Naive thymus-derived CD4-positive, alpha-beta T cell (primary cell): ENCODE measurements at regions not wholly inside any gene's neighbourhood (a gene's known extent, or its start where the extent isn't known, plus 50 kb on each side); places are given as distances from the start of the nearest gene placed in this dataset.

Source experiments
- ATAC-seq: fragments of 150-1000 bp; cut with Tn5 transposase; 2 replicates; pipeline ENCODE4 v1.10.0; 2021; ENCODE audit warnings: mild to moderate bottlenecking, moderate library complexity
- CTCF ChIA-PET: fragments of 350-600 bp; sonication (Branson Sonifier 250); formaldehyde crosslinking; loops from one replicate; lab custom pipeline; 2021; ENCODE audit warnings: antibody characterized with exemption; lab: Charles Lee
- POLR2A ChIA-PET: fragments of 350-600 bp; sonication (Branson Sonifier 250); formaldehyde crosslinking; loops from one replicate; lab custom pipeline; 2021; ENCODE audit warnings: antibody characterized with exemption, inconsistent platforms; lab: Charles Lee
- DNase-seq, 9 donors: peaks; one replicate each; pipeline versions ENCODE4 v3.0.0 to v3.0.0-alpha.2; 2020 to 2022; ENCODE audit warnings: mixed read lengths in 1 of 9
- H3K27ac ChIP-seq: one replicate; pipeline ENCODE4 v1.7.0; 2013; ENCODE audit warnings: mild to moderate bottlenecking, low read depth, low read length, moderate library complexity
- H3K27me3 ChIP-seq, 2 donors: one replicate each; pipeline ENCODE4 v1.7.0; 2013; ENCODE audit warnings: low read length in 2 of 2, mild to moderate bottlenecking in 2 of 2, moderate library complexity in 2 of 2; ENCODE audit not compliant: control insufficient read depth in 2 of 2, insufficient read depth in 2 of 2
- H3K36me3 ChIP-seq, 3 experiments: 1 replicate in 2 of 3; 2 replicates in 1 of 3; pipeline ENCODE4 v1.7.0; 2013; ENCODE audit warnings: low read length in 3 of 3, mild to moderate bottlenecking in 3 of 3, moderate library complexity in 1 of 3; ENCODE audit not compliant: insufficient read depth in 3 of 3, control insufficient read depth in 2 of 3
- H3K4me1 ChIP-seq, 2 donors: one replicate each; pipeline ENCODE4 v1.7.0; 2013; ENCODE audit warnings: low read length in 2 of 2, mild to moderate bottlenecking in 2 of 2, moderate library complexity in 1 of 2; ENCODE audit not compliant: control insufficient read depth in 2 of 2, insufficient read depth in 2 of 2
- H3K4me3 ChIP-seq: 2 replicates; pipeline ENCODE4 v1.7.0; 2013; ENCODE audit warnings: mild to moderate bottlenecking, low read length
- H3K9me3 ChIP-seq, 3 experiments: 1 replicate in 2 of 3; 2 replicates in 1 of 3; pipeline ENCODE4 v1.7.0; 2013; ENCODE audit warnings: low read length in 3 of 3; ENCODE audit not compliant: control insufficient read depth in 2 of 3
- H3K27ac Mint-ChIP-seq, 9 donors: one replicate each; pipeline ENCODE4 v1.8.0; 2020 to 2022; ENCODE audit warnings: mixed read lengths in 9 of 9, mild to moderate bottlenecking in 8 of 9, moderate library complexity in 5 of 9, inconsistent platforms in 2 of 9
- H3K27me3 Mint-ChIP-seq, 5 donors: one replicate each; pipeline ENCODE4 v1.8.0; 2021 to 2022; ENCODE audit warnings: mixed read lengths in 5 of 5, mild to moderate bottlenecking in 1 of 5
- H3K36me3 Mint-ChIP-seq, 5 donors: one replicate each; pipeline ENCODE4 v1.8.0; 2020 to 2022; ENCODE audit warnings: mixed read lengths in 5 of 5, mild to moderate bottlenecking in 3 of 5, inconsistent platforms in 1 of 5
- H3K4me1 Mint-ChIP-seq, 7 donors: one replicate each; pipeline ENCODE4 v1.8.0; 2020 to 2022; ENCODE audit warnings: mixed read lengths in 7 of 7, mild to moderate bottlenecking in 3 of 7, inconsistent platforms in 1 of 7
- H3K4me3 Mint-ChIP-seq, 10 donors: one replicate each; pipeline ENCODE4 v1.8.0; 2020 to 2022; ENCODE audit warnings: mild to moderate bottlenecking in 10 of 10, mixed read lengths in 10 of 10, moderate library complexity in 6 of 10, inconsistent platforms in 2 of 10
- H3K9me3 Mint-ChIP-seq, 11 donors: one replicate each; pipeline ENCODE4 v1.8.0; 2020 to 2022; ENCODE audit warnings: mixed read lengths in 11 of 11, mild to moderate bottlenecking in 4 of 11, inconsistent platforms in 1 of 11, moderate library complexity in 1 of 11
- intact Hi-C, 2 donors: fragments of 100-400 bp; cut with micrococcal nuclease; formaldehyde crosslinking; loops; one replicate each; pipeline ENCODE4 v1.15.1; 2023

GRCh38 chr4:66628146-66628545 lies 917.2 kb downstream of the CENPC start:
- H3K27ac ChIP-seq, result no peak overlapping the region
- H3K27me3 Mint-ChIP-seq, result no peaks in the 10 kb centered on the region
- no peak for DNase-seq
- no peak for ATAC-seq
- H3K9me3 ChIP-seq, result no peaks in the 10 kb centered on the region
- H3K36me3 ChIP-seq, result no peaks in the 10 kb centered on the region
- no peaks in the 10 kb centered on the region for H3K4me1 Mint-ChIP-seq
- H3K4me3 Mint-ChIP-seq, result no peak overlapping the region
- no peak overlapping the region for H3K27ac Mint-ChIP-seq
- H3K4me1 ChIP-seq, result no peaks in the 10 kb centered on the region
- no peaks in the 10 kb centered on the region for H3K36me3 Mint-ChIP-seq
- no peaks in the 10 kb centered on the region for H3K27me3 ChIP-seq
- intact Hi-C loops, result no loop called here
- H3K4me3 ChIP-seq, result no peak overlapping the region
- ChIA-PET POLR2A (no interaction called here), CTCF (no interaction called here)
- H3K9me3 Mint-ChIP-seq, result peaks cover 0 to 8% (median 2%) of the 10 kb centered on the region in 11 donors

- H3K27me3 Mint-ChIP-seq, result no peaks in the 10 kb centered on the region
- H3K4me1 ChIP-seq, result no peaks in the 10 kb centered on the region
- no peaks in the 10 kb centered on the region for H3K4me1 Mint-ChIP-seq
- no peaks in the 10 kb centered on the region for H3K36me3 ChIP-seq
- no peak overlapping the region for H3K27ac Mint-ChIP-seq
- no peaks in the 10 kb centered on the region for H3K27me3 ChIP-seq
- DNase-seq (no peak), ATAC-seq (no peak)
- POLR2A ChIA-PET, result no interaction called here
- H3K4me3 Mint-ChIP-seq, result no peak overlapping the region
- no peak overlapping the region for H3K4me3 ChIP-seq
- peaks cover 0 to 15% (median 5%) of the 10 kb centered on the region in 11 donors for H3K9me3 Mint-ChIP-seq
- CTCF ChIA-PET, result no interaction called here
- H3K9me3 ChIP-seq, result no peaks in the 10 kb centered on the region
- no peak overlapping the region for H3K27ac ChIP-seq
- H3K36me3 Mint-ChIP-seq, result no peaks in the 10 kb centered on the region
- intact Hi-C loops, result no loop called here
These were observed 919.8 kb downstream of the CENPC start for GRCh38 chr4:66625480-66625879.

GRCh38 chr4:66613591-66613990 lies 931.7 kb downstream of the CENPC start:
- no peaks in the 10 kb centered on the region for H3K36me3 ChIP-seq
- no peak for ATAC-seq
- no peaks in the 10 kb centered on the region for H3K9me3 ChIP-seq
- H3K4me1 Mint-ChIP-seq, result no peaks in the 10 kb centered on the region
- H3K9me3 Mint-ChIP-seq, result peaks cover 2 to 37% (median 13%) of the 10 kb centered on the region in 11 donors
- POLR2A ChIA-PET, result no interaction called here
- H3K27ac Mint-ChIP-seq, result no peak overlapping the region
- no peaks in the 10 kb centered on the region for H3K27me3 ChIP-seq
- no peaks in the 10 kb centered on the region for H3K36me3 Mint-ChIP-seq
- no peak for DNase-seq
- H3K27me3 Mint-ChIP-seq, result no peaks in the 10 kb centered on the region
- H3K27ac ChIP-seq, result no peak overlapping the region
- no peaks in the 10 kb centered on the region for H3K4me1 ChIP-seq
- CTCF ChIA-PET, result no interaction called here
- intact Hi-C loops, result no loop called here
- no peak overlapping the region for H3K4me3 Mint-ChIP-seq
- H3K4me3 ChIP-seq, result no peak overlapping the region

- Histone ChIP-seq H3K4me1 (no peaks in the 10 kb centered on the region), H3K36me3 (no peaks in the 10 kb centered on the region), H3K9me3 (no peaks in the 10 kb centered on the region), H3K4me3 (no peak overlapping the region), H3K27me3 (no peaks in the 10 kb centered on the region), H3K27ac (no peak overlapping the region)
- ATAC-seq (no peak), DNase-seq (no peak)
- H3K27me3 Mint-ChIP-seq, result no peaks in the 10 kb centered on the region
- POLR2A ChIA-PET, result no interaction called here
- H3K27ac Mint-ChIP-seq, result no peak overlapping the region
- H3K4me3 Mint-ChIP-seq, result no peak overlapping the region
- H3K4me1 Mint-ChIP-seq, result no peaks in the 10 kb centered on the region
- intact Hi-C loops, result no loop called here
- no peaks in the 10 kb centered on the region for H3K36me3 Mint-ChIP-seq
- CTCF ChIA-PET, result no interaction called here
- peaks cover 0 to 13% (median 0%) of the 10 kb centered on the region in 11 donors for H3K9me3 Mint-ChIP-seq
These were observed 936.3 kb downstream of the CENPC start for GRCh38 chr4:66609014-66609413.

- ChIA-PET POLR2A (no interaction called here), CTCF (no interaction called here)
- Histone ChIP-seq H3K27ac (no peak overlapping the region), H3K27me3 (no peaks in the 10 kb centered on the region), H3K4me1 (no peaks in the 10 kb centered on the region), H3K36me3 (no peaks in the 10 kb centered on the region), H3K9me3 (no peaks in the 10 kb centered on the region), H3K4me3 (no peak overlapping the region)
- no peaks in the 10 kb centered on the region for H3K27me3 Mint-ChIP-seq
- DNase-seq (no peak), ATAC-seq (no peak)
- H3K4me3 Mint-ChIP-seq, result no peak overlapping the region
- no peaks in the 10 kb centered on the region for H3K36me3 Mint-ChIP-seq
- no peak overlapping the region for H3K27ac Mint-ChIP-seq
- H3K9me3 Mint-ChIP-seq, result peaks cover 0 to 12% (median 0%) of the 10 kb centered on the region in 11 donors
- intact Hi-C loops, result no loop called here
- H3K4me1 Mint-ChIP-seq, result no peaks in the 10 kb centered on the region
These were observed 936.6 kb upstream of the EPHA5 start for GRCh38 chr4:66606908-66607307.

GRCh38 chr4:66606215-66606614 lies 935.9 kb upstream of the EPHA5 start:
- Histone ChIP-seq H3K27ac (no peak overlapping the region), H3K9me3 (no peaks in the 10 kb centered on the region), H3K36me3 (no peaks in the 10 kb centered on the region), H3K27me3 (no peaks in the 10 kb centered on the region), H3K4me3 (no peak overlapping the region), H3K4me1 (no peaks in the 10 kb centered on the region)
- CTCF ChIA-PET, result no interaction called here
- Mint-ChIP-seq H3K9me3 (peaks cover 0 to 12% (median 0%) of the 10 kb centered on the region in 11 donors), H3K36me3 (no peaks in the 10 kb centered on the region), H3K27ac (no peak overlapping the region), H3K4me1 (no peaks in the 10 kb centered on the region), H3K27me3 (no peaks in the 10 kb centered on the region), H3K4me3 (no peak overlapping the region)
- DNase-seq (no peak), ATAC-seq (no peak)
- intact Hi-C loops, result no loop called here
- POLR2A ChIA-PET, result no interaction called here

GRCh38 chr4:66604192-66604591 lies 933.9 kb upstream of the EPHA5 start:
- intact Hi-C loops, result no loop called here
- no peak overlapping the region for H3K27ac Mint-ChIP-seq
- H3K4me1 Mint-ChIP-seq, result no peaks in the 10 kb centered on the region
- H3K36me3 Mint-ChIP-seq, result no peaks in the 10 kb centered on the region
- DNase-seq (no peak), ATAC-seq (no peak)
- H3K36me3 ChIP-seq, result no peaks in the 10 kb centered on the region
- no peak overlapping the region for H3K4me3 Mint-ChIP-seq
- H3K27ac ChIP-seq, result no peak overlapping the region
- H3K9me3 Mint-ChIP-seq, result peaks cover 0 to 12% (median 1%) of the 10 kb centered on the region in 11 donors
- no peaks in the 10 kb centered on the region for H3K9me3 ChIP-seq
- no peaks in the 10 kb centered on the region for H3K27me3 ChIP-seq
- H3K4me3 ChIP-seq, result no peak overlapping the region
- CTCF ChIA-PET, result no interaction called here
- H3K27me3 Mint-ChIP-seq, result no peaks in the 10 kb centered on the region
- POLR2A ChIA-PET, result no interaction called here
- no peaks in the 10 kb centered on the region for H3K4me1 ChIP-seq
